Stomach (tissue), 4 donors: ENCODE measurements at regions not wholly inside any gene's neighbourhood (a gene's known extent, or its start where the extent isn't known, plus 50 kb on each side); places are given as distances from the start of the nearest gene placed in this dataset.

Experiments used
- POLR2A ChIP-seq, 4 donors: fragments of 450-650 bp; IDR thresholded peaks; one replicate each; pipeline ENCODE4 v1.6.1; 2016; ENCODE audit warnings: antibody characterized with exemption in 4 of 4, control low read depth in 2 of 4, mild to moderate bottlenecking in 1 of 4, moderate library complexity in 1 of 4
- POLR2AphosphoS5 ChIP-seq, 3 donors: sonication (generic); formaldehyde crosslinking; IDR thresholded peaks; one replicate each; pipeline ENCODE4 v1.6.1; 2016; ENCODE audit warnings: antibody characterized with exemption in 3 of 3
- TF ChIP-seq, protein P1 (sequence below), 7 experiments: fragments of 450-650 bp in 4 of 7; fragments of 200-600 bp in 3 of 7; sonication (generic) in 3 of 7; IDR thresholded peaks; one replicate each; pipeline ENCODE4 v1.5.1; 2016 to 2019; ENCODE audit warnings: antibody characterized with exemption in 7 of 7, control low read depth in 2 of 7, mild to moderate bottlenecking in 1 of 7

DNA sequence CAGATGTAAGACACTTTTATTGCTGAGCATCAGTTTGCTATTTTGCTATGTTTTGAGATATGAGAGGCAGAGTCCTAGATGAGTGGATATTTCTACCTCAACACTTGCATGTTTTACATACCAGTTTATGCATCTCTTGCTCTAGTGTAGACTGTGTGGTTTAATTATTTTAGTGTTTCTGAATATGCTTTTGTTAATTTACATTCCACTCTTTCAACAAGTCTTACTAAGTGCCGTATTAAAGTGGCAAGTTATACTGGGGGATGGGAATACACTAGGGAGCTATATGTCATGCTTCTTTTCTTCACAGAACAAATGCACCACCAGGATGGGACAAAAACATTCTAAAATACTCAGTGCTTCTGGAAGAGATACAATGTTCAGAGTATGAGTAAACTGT lies 507.7 kb upstream of the PRMT6 start:
- TF ChIP-seq POLR2AphosphoS5 (IDR thresholded peaks at IDR 0.05) (no peak), POLR2A (IDR thresholded peaks at IDR 0.05) (no peak)
- TF ChIP-seq, protein P1, sequence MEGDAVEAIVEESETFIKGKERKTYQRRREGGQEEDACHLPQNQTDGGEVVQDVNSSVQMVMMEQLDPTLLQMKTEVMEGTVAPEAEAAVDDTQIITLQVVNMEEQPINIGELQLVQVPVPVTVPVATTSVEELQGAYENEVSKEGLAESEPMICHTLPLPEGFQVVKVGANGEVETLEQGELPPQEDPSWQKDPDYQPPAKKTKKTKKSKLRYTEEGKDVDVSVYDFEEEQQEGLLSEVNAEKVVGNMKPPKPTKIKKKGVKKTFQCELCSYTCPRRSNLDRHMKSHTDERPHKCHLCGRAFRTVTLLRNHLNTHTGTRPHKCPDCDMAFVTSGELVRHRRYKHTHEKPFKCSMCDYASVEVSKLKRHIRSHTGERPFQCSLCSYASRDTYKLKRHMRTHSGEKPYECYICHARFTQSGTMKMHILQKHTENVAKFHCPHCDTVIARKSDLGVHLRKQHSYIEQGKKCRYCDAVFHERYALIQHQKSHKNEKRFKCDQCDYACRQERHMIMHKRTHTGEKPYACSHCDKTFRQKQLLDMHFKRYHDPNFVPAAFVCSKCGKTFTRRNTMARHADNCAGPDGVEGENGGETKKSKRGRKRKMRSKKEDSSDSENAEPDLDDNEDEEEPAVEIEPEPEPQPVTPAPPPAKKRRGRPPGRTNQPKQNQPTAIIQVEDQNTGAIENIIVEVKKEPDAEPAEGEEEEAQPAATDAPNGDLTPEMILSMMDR (IDR thresholded peaks at IDR 0.05) = no peak
